ENCODE measurements at regions not wholly inside any gene's neighbourhood (a gene's known extent, or its start where the extent isn't known, plus 50 kb on each side); places are given as distances from the start of the nearest gene placed in this dataset.
"Not testable (repeated sequence)": the region's sequence is repeated elsewhere in the genome, so short reads cannot be mapped to it uniquely, and the experiment has no call there.

- DNase-seq = no peak
These were observed 80.0 kb upstream of the RPH3A start for GRCh38 chr12:112711507-112711906.

- DNase-seq = not testable (repeated sequence)
These were observed 78.8 kb upstream of the RPH3A start for GRCh38 chr12:112712751-112713150.

- DNase-seq = no peak
These were observed 78.1 kb upstream of the RPH3A start for GRCh38 chr12:112713471-112713870.

- no peak for DNase-seq
These were observed 77.3 kb upstream of the RPH3A start for GRCh38 chr12:112714166-112714710.

- no peak for DNase-seq
These were observed 75.2 kb upstream of the RPH3A start for GRCh38 chr12:112716099-112717093.

- no peak for DNase-seq
These were observed 62.7 kb upstream of the RPH3A start for GRCh38 chr12:112728864-112729263.

GRCh38 chr12:112734859-112735695, 56.5 kb upstream of the RPH3A start:
- DNase-seq = no peak

- no peak for DNase-seq
These were observed 53.0 kb upstream of the RPH3A start for GRCh38 chr12:112738531-112738930.

GRCh38 chr12:112740387-112740934, 51.1 kb upstream of the RPH3A start:
- DNase-seq = no peak

- no peak for DNase-seq
These were observed 50.4 kb upstream of the RPH3A start for GRCh38 chr12:112741106-112741505.
